ENCODE measurements at regions not wholly inside any gene's neighbourhood (a gene's known extent, or its start where the extent isn't known, plus 50 kb on each side); places are given as distances from the start of the nearest gene placed in this dataset.

DNA sequence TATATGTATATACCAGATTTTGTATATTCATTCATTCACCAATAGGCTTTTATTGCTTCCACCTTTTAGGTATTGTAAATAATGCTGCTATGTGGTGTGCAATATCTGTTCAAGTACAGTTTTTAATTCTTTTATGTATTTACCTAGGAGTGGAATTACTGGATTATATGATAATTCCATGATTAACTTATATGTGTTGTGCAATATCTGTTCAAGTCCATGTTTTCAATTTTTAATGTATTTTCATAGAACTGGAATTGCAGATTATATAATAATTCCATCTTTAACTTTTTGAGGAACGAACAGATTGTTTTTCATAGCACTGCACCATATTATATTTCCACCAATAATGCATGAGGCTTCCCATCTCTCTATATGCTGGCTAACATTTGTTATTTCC is 50.6 kb upstream of the L3MBTL4 start:
- TF ChIP-seq, protein P1, sequence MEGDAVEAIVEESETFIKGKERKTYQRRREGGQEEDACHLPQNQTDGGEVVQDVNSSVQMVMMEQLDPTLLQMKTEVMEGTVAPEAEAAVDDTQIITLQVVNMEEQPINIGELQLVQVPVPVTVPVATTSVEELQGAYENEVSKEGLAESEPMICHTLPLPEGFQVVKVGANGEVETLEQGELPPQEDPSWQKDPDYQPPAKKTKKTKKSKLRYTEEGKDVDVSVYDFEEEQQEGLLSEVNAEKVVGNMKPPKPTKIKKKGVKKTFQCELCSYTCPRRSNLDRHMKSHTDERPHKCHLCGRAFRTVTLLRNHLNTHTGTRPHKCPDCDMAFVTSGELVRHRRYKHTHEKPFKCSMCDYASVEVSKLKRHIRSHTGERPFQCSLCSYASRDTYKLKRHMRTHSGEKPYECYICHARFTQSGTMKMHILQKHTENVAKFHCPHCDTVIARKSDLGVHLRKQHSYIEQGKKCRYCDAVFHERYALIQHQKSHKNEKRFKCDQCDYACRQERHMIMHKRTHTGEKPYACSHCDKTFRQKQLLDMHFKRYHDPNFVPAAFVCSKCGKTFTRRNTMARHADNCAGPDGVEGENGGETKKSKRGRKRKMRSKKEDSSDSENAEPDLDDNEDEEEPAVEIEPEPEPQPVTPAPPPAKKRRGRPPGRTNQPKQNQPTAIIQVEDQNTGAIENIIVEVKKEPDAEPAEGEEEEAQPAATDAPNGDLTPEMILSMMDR (IDR thresholded peaks at IDR 0.05 in 8 of 11, conservative IDR thresholded peaks at IDR 0.05 in 3 of 11): no peak
- TF ChIP-seq POLR2A (IDR thresholded peaks at IDR 0.05) (no peak), POLR2AphosphoS5 (IDR thresholded peaks at IDR 0.05) (no peak)
- intact Hi-C loops (cut with DNase I; ENCODE audit: low total_unique reads): no loop called here
- Histone ChIP-seq H3K9me3 (peaks cover 0 to 21% (median 12%) of the 10 kb centered on the region in 8 donors), H3K4me3 (no peak overlapping the region), H3K27me3 (replicated peaks in 1 of 7) (no peaks in the 10 kb centered on the region), H3K27ac (no peak overlapping the region), H3K36me3 (no peaks in the 10 kb centered on the region), H3K4me1 (no peaks in the 10 kb centered on the region)
- DNase-seq: no peak
- 66 to 85% (median 80%) methylated on average over 1 of the region's 1 CpG for WGBS, 5 donors

DNA sequence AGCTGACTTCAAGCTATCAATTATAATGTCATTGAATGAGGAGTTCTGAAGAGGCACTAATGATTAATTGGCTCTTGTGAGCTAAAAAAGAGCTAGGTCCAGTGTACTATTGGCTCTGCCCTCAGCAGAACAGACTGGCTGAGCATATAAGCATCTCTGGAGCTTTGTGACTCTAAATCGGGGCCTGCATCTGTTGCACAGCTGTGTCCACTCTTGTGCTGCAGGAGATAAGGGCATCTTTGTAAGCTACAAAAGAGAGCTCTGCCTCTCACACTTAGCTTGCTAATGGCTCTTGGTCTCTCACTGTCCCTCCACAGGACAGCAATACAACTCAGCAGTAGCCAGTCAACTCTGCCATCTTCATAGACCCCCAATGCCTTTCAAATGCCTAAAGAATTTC is 61.5 kb upstream of the L3MBTL4 start:
- Histone ChIP-seq H3K9me3 (peaks cover 0 to 6% (median under 1%) of the 10 kb centered on the region in 8 donors), H3K27me3 (replicated peaks in 1 of 7) (no peaks in the 10 kb centered on the region), H3K4me3 (no peak overlapping the region), H3K36me3 (no peaks in the 10 kb centered on the region), H3K4me1 (no peaks in the 10 kb centered on the region), H3K27ac (no peak overlapping the region)
- TF ChIP-seq POLR2AphosphoS5 (IDR thresholded peaks at IDR 0.05) (no peak), POLR2A (IDR thresholded peaks at IDR 0.05) (no peak)
- TF ChIP-seq, protein P1 (IDR thresholded peaks at IDR 0.05 in 8 of 11, conservative IDR thresholded peaks at IDR 0.05 in 3 of 11): no peak
- intact Hi-C loops (cut with DNase I; ENCODE audit: low total_unique reads): no loop called here
- DNase-seq: no peak
- WGBS, 5 donors: 60 to 88% (median 69%) methylated on average over 1 of the region's 1 CpG

DNA sequence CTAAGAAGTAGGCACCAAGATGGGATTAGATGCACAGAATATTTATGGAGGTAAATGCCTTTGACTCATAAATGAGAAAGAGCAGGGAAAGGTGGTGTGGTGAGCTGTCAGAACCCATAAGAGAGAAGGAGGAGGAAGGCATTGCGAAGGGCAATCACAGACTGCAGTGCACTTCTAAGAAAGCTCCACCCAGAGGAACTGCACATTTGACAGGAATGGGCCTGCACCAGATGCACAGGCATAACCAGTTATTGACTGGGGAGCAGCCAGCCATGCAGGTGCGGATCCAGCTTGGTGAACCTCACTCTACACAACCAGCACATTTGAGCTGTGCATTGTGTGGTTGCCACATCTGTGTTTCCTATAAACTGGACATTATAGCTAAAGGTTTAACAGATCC is 62.2 kb upstream of the L3MBTL4 start:
- DNase-seq: no peak
- TF ChIP-seq POLR2AphosphoS5 (IDR thresholded peaks at IDR 0.05) (no peak), POLR2A (IDR thresholded peaks at IDR 0.05) (no peak)
- TF ChIP-seq, protein P1 (IDR thresholded peaks at IDR 0.05 in 8 of 11, conservative IDR thresholded peaks at IDR 0.05 in 3 of 11): no peak

DNA sequence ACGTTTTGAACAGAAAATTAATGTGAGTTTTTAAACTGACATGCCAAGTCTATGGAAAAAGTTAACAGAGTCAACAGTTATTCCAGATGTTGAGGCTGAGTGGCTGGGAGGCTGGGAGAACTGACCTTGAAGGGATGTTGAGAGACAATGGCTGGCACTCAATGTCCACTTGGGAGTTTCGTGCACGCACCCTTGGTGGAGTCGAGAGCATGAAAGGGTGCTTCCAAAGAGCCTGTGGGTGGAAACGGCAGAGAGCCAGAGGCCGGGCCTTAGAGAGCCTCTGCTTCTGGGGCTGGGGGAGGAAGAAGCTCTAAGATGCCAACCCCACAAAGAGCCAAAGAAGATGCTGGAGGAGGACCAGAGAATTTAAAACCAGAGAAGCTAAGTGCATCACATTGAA is 63.4 kb upstream of the L3MBTL4 start:
- TF ChIP-seq, protein P1 (IDR thresholded peaks at IDR 0.05 in 8 of 11, conservative IDR thresholded peaks at IDR 0.05 in 3 of 11): no peak
- no peak for TF ChIP-seq POLR2AphosphoS5 (IDR thresholded peaks at IDR 0.05)
- no peak for TF ChIP-seq POLR2A (IDR thresholded peaks at IDR 0.05)
- Histone ChIP-seq H3K4me1 (peaks cover 0 to 8% (median 5%) of the 10 kb centered on the region in 6 donors), H3K9me3 (no peaks in the 10 kb centered on the region), H3K4me3 (no peak overlapping the region), H3K36me3 (no peaks in the 10 kb centered on the region), H3K27me3 (replicated peaks in 1 of 7) (no peaks in the 10 kb centered on the region), H3K27ac (no peak overlapping the region)
- intact Hi-C loops (cut with DNase I; ENCODE audit: low total_unique reads): no loop called here
- DNase-seq: no peak
- 59 to 70% (median 63%) methylated on average over 6 of the region's 6 CpGs for WGBS, 5 donors

More for the DNA sequence above, 62.2 kb upstream of the L3MBTL4 start:
- Histone ChIP-seq H3K4me1 (no peaks in the 10 kb centered on the region), H3K4me3 (no peak overlapping the region), H3K9me3 (no peaks in the 10 kb centered on the region), H3K27me3 (replicated peaks in 1 of 7) (no peaks in the 10 kb centered on the region), H3K36me3 (no peaks in the 10 kb centered on the region), H3K27ac (no peak overlapping the region)
- intact Hi-C loops (cut with DNase I; ENCODE audit: low total_unique reads): no loop called here
- WGBS, 5 donors: 86 to 100% (median 94%) methylated on average over 2 of the region's 2 CpGs
